Umbilical cord (tissue), 1 donor: ENCODE measurements at regions not wholly inside any gene's neighbourhood (a gene's known extent, or its start where the extent isn't known, plus 50 kb on each side); places are given as distances from the start of the nearest gene placed in this dataset.

ENCODE experiments used
- DNase-seq: peaks from one replicate; pipeline ENCODE4 v3.0.0-alpha.2; 2015; ENCODE audit warnings: low spot score

- no peak for DNase-seq
Measured at GRCh38 chr1:168917796-168918195, 188.7 kb upstream of the ATP1B1 start.

GRCh38 chr1:168918860-168919741, 187.4 kb upstream of the ATP1B1 start:
- no peak for DNase-seq

GRCh38 chr1:168920456-168921094, 185.9 kb upstream of the ATP1B1 start:
- DNase-seq: peak; percentile 18

GRCh38 chr1:168921629-168922028, 184.9 kb upstream of the ATP1B1 start:
- no peak for DNase-seq

GRCh38 chr1:168923521-168924136, 182.9 kb upstream of the ATP1B1 start:
- DNase-seq: no peak

GRCh38 chr1:168924976-168925375, 181.5 kb upstream of the ATP1B1 start:
- no peak for DNase-seq

GRCh38 chr1:168926236-168926635, 180.3 kb upstream of the ATP1B1 start:
- DNase-seq: no peak

GRCh38 chr1:168932539-168932938, 174.0 kb upstream of the ATP1B1 start:
- DNase-seq: no peak

GRCh38 chr1:168933141-168933805, 173.2 kb upstream of the ATP1B1 start:
- no peak for DNase-seq

GRCh38 chr1:168939110-168939946, 167.2 kb upstream of the ATP1B1 start:
- DNase-seq: no peak

- DNase-seq: no peak
Measured at GRCh38 chr1:168939947-168940223, 166.6 kb upstream of the ATP1B1 start.

- no peak for DNase-seq
Measured at GRCh38 chr1:168941640-168942039, 164.8 kb upstream of the ATP1B1 start.

- DNase-seq: no peak
Measured at GRCh38 chr1:168942165-168942564, 164.3 kb upstream of the ATP1B1 start.

GRCh38 chr1:168945870-168946269, 160.6 kb upstream of the ATP1B1 start:
- DNase-seq: peak; percentile 31

GRCh38 chr1:168947041-168947440, 159.4 kb upstream of the ATP1B1 start:
- no peak for DNase-seq

GRCh38 chr1:168949672-168950071, 156.8 kb upstream of the ATP1B1 start:
- no peak for DNase-seq

- DNase-seq: no peak
Measured at GRCh38 chr1:168957818-168958217, 148.7 kb upstream of the ATP1B1 start.

- DNase-seq: no peak
Measured at GRCh38 chr1:168958562-168959289, 147.8 kb upstream of the ATP1B1 start.

- DNase-seq: no peak
Measured at GRCh38 chr1:168959382-168959781, 147.1 kb upstream of the ATP1B1 start.

- no peak for DNase-seq
Measured at GRCh38 chr1:168960114-168960513, 146.4 kb upstream of the ATP1B1 start.

- DNase-seq: no peak
Measured at GRCh38 chr1:168960595-168960994, 145.9 kb upstream of the ATP1B1 start.
